MM.1S (cell line): ENCODE measurements at regions not wholly inside any gene's neighbourhood (a gene's known extent, or its start where the extent isn't known, plus 50 kb on each side); places are given as distances from the start of the nearest gene placed in this dataset.

Experiments used
- DNase-seq: peaks from one replicate; pipeline ENCODE4 v3.0.0-alpha.2; 2015
- H2AFZ ChIP-seq: fragments of 300-600 bp; sonication (generic); 2 replicates; pipeline ENCODE4 v1.6.0; 2016; ENCODE audit warnings: antibody characterized with exemption, low read length
- H3F3A ChIP-seq: fragments of 300-600 bp; sonication (generic); 2 replicates; pipeline ENCODE4 v1.6.1; 2016; ENCODE audit warnings: mild to moderate bottlenecking, antibody characterized with exemption, low read length, moderate library complexity, mixed read lengths; ENCODE audit not compliant: insufficient read depth
- H3K27ac ChIP-seq: fragments of 300-600 bp; sonication (generic); 2 replicates; pipeline ENCODE4 v1.5.1; 2016; ENCODE audit warnings: mild to moderate bottlenecking, low read length
- H3K27me3 ChIP-seq: fragments of 300-600 bp; sonication (generic); replicated peaks from 2 replicates; pipeline ENCODE4 v1.6.0; 2016; ENCODE audit warnings: low read length; ENCODE audit not compliant: insufficient read depth
- H3K36me3 ChIP-seq: fragments of 300-600 bp; sonication (generic); replicated peaks from 2 replicates; pipeline ENCODE4 v1.6.1; 2016; ENCODE audit warnings: mild to moderate bottlenecking, low read length, mixed read lengths; ENCODE audit not compliant: insufficient read depth
- H3K4me1 ChIP-seq: fragments of 300-600 bp; sonication (generic); 2 replicates; pipeline ENCODE4 v1.6.1; 2016; ENCODE audit warnings: low read length, mixed read lengths
- H3K4me2 ChIP-seq: fragments of 300-600 bp; sonication (generic); 2 replicates; pipeline ENCODE4 v1.6.0; 2016; ENCODE audit warnings: low read depth, low read length
- H3K4me3 ChIP-seq: fragments of 300-600 bp; sonication (generic); 2 replicates; pipeline ENCODE4 v1.5.1; 2016; ENCODE audit warnings: low read length, mixed read lengths
- H3K79me2 ChIP-seq: fragments of 300-600 bp; sonication (generic); 2 replicates; pipeline ENCODE4 v1.6.1; 2016; ENCODE audit warnings: mixed run types, low read length, mixed read lengths
- H3K9ac ChIP-seq: fragments of 300-600 bp; sonication (generic); 2 replicates; pipeline ENCODE4 v1.6.1; 2016; ENCODE audit warnings: low read length, mixed read lengths
- H3K9me2 ChIP-seq: fragments of 300-600 bp; sonication (generic); replicated peaks from 2 replicates; pipeline ENCODE4 v1.6.1; 2016; ENCODE audit warnings: mild to moderate bottlenecking, low read length, mixed read lengths; ENCODE audit not compliant: insufficient read depth
- H3K9me3 ChIP-seq: fragments of 300-600 bp; sonication (generic); replicated peaks from 2 replicates; pipeline ENCODE4 v1.6.1; 2016; ENCODE audit warnings: mild to moderate bottlenecking, low read length, mixed read lengths; ENCODE audit not compliant: insufficient read depth
- H4K20me1 ChIP-seq: fragments of 300-600 bp; sonication (generic); 2 replicates; pipeline ENCODE4 v1.6.1; 2016; ENCODE audit warnings: mild to moderate bottlenecking, low read length, moderate library complexity, mixed read lengths; ENCODE audit not compliant: insufficient read depth
- EZH2 ChIP-seq: fragments of 300-600 bp; sonication (generic); optimal IDR thresholded peaks from 2 replicates; pipeline ENCODE3; 2017; ENCODE audit warnings: low read depth, mild to moderate bottlenecking, antibody characterized with exemption, low read length, mixed read lengths
- EZH2phosphoT487 ChIP-seq: fragments of 300-600 bp; sonication (generic); IDR thresholded peaks from 2 replicates; pipeline ENCODE4 v1.6.1; 2018; ENCODE audit warnings: antibody characterized with exemption, low read length
- TF ChIP-seq, protein P1 (sequence below): fragments of 300-600 bp; sonication (generic); IDR thresholded peaks from 2 replicates; pipeline ENCODE4 v1.5.1; 2016; ENCODE audit warnings: antibody characterized with exemption, low read length, mixed read lengths

DNA sequence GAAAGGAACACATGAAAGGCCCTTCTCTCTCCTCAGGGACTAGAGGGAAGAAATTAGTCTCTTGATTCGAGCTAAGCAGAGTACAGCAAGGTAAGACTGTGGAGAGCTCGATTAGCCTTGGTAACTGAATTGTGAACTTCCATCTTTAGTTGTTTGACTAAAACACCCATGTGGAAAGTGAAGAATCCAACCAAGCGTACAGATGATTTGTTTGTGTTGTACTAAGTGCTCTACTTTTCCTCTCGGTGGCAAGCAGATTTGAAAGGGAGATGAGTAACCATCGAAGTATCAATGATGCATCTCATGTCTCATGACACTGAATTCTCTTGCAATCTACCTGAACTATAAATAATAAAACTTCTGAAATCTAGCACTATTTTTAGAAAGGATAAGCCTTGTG is 80.7 kb downstream of the FZD1 start:
- no peak for TF ChIP-seq EZH2
- TF ChIP-seq, protein P1, sequence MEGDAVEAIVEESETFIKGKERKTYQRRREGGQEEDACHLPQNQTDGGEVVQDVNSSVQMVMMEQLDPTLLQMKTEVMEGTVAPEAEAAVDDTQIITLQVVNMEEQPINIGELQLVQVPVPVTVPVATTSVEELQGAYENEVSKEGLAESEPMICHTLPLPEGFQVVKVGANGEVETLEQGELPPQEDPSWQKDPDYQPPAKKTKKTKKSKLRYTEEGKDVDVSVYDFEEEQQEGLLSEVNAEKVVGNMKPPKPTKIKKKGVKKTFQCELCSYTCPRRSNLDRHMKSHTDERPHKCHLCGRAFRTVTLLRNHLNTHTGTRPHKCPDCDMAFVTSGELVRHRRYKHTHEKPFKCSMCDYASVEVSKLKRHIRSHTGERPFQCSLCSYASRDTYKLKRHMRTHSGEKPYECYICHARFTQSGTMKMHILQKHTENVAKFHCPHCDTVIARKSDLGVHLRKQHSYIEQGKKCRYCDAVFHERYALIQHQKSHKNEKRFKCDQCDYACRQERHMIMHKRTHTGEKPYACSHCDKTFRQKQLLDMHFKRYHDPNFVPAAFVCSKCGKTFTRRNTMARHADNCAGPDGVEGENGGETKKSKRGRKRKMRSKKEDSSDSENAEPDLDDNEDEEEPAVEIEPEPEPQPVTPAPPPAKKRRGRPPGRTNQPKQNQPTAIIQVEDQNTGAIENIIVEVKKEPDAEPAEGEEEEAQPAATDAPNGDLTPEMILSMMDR, result no peak
- TF ChIP-seq EZH2phosphoT487, result no peak
- no peak overlapping the region for H3K4me3 ChIP-seq

GRCh38 chr7:91345449-91345848 is 81.2 kb downstream of the FZD1 start:
- H3K4me1 ChIP-seq, result no peaks in the 10 kb centered on the region
- H3K9ac ChIP-seq, result no peak overlapping the region

More for the DNA sequence above, 80.7 kb downstream of the FZD1 start:
- no peak overlapping the region for H3K4me2 ChIP-seq
- H4K20me1 ChIP-seq, result no peaks in the 10 kb centered on the region
- no peaks in the 10 kb centered on the region for H3K4me1 ChIP-seq
- H3K36me3 ChIP-seq, result no peaks in the 10 kb centered on the region
- no peak overlapping the region for H3K27ac ChIP-seq
- H3K79me2 ChIP-seq, result no peaks in the 10 kb centered on the region
- no peaks in the 10 kb centered on the region for H3K27me3 ChIP-seq
- no peak overlapping the region for H2AFZ ChIP-seq
- no peak overlapping the region for H3K9ac ChIP-seq
- DNase-seq, result no peak
- no peaks in the 10 kb centered on the region for H3F3A ChIP-seq
- no peaks in the 10 kb centered on the region for H3K9me3 ChIP-seq
- no peaks in the 10 kb centered on the region for H3K9me2 ChIP-seq

GRCh38 chr7:91346426-91346825 is 82.2 kb downstream of the FZD1 start:
- Histone ChIP-seq H3K4me1 (no peaks in the 10 kb centered on the region), H3K4me2 (no peak overlapping the region), H3K36me3 (no peaks in the 10 kb centered on the region), H3K9me3 (no peaks in the 10 kb centered on the region), H3K9me2 (no peaks in the 10 kb centered on the region), H2AFZ (no peak overlapping the region), H3K4me3 (no peak overlapping the region), H3K27ac (no peak overlapping the region), H3K9ac (no peak overlapping the region), H4K20me1 (no peaks in the 10 kb centered on the region), H3K79me2 (no peaks in the 10 kb centered on the region), H3K27me3 (no peaks in the 10 kb centered on the region), H3F3A (no peaks in the 10 kb centered on the region)
- DNase-seq, result no peak
- TF ChIP-seq EZH2 (no peak), EZH2phosphoT487 (no peak)
- TF ChIP-seq, protein P1, result no peak

More at GRCh38 chr7:91345449-91345848, 81.2 kb downstream of the FZD1 start:
- Histone ChIP-seq H4K20me1 (no peaks in the 10 kb centered on the region), H3K9me2 (no peaks in the 10 kb centered on the region), H2AFZ (no peak overlapping the region), H3K27ac (no peak overlapping the region), H3K4me3 (no peak overlapping the region), H3K4me2 (no peak overlapping the region), H3K9me3 (no peaks in the 10 kb centered on the region), H3K36me3 (no peaks in the 10 kb centered on the region), H3K79me2 (no peaks in the 10 kb centered on the region), H3K27me3 (no peaks in the 10 kb centered on the region), H3F3A (no peaks in the 10 kb centered on the region)
- DNase-seq, result no peak
- TF ChIP-seq EZH2 (no peak), EZH2phosphoT487 (no peak)
- TF ChIP-seq, protein P1, result no peak
